ENCODE measurements at regions not wholly inside any gene's neighbourhood (a gene's known extent, or its start where the extent isn't known, plus 50 kb on each side); places are given as distances from the start of the nearest gene placed in this dataset.

GRCh38 chr6:84464471-84464870 is 237.0 kb upstream of the CEP162 start:
- TF ChIP-seq CTCF (optimal IDR thresholded peaks at IDR 0.05 in 1 of 3, IDR thresholded peaks at IDR 0.05 in 1 of 3, conservative IDR thresholded peaks at IDR 0.05 in 1 of 3; ENCODE audit: extremely low read depth in 1 of 3, insufficient read depth in 2 of 3, low read length in 3 of 3) (no peak), EZH2 (IDR thresholded peaks at IDR 0.05; ENCODE audit: low read length) (no peak)

All from keratinocyte (primary cell).